Aorta (tissue), 5 donors: ENCODE measurements at regions not wholly inside any gene's neighbourhood (a gene's known extent, or its start where the extent isn't known, plus 50 kb on each side); places are given as distances from the start of the nearest gene placed in this dataset.

Source experiments
- ATAC-seq: fragments of 200-7000 bp; cut with Tn5 transposase; one replicate; pipeline ENCODE4 v1.9.1; 2022; ENCODE audit warnings: moderate library complexity; ENCODE audit not compliant: low FRiP score
- DNase-seq, 2 donors: peaks; one replicate each; pipeline ENCODE4 v3.0.0-alpha.2; 2020
- H3K27ac ChIP-seq, 2 donors: one replicate each; pipeline ENCODE4 v1.5.1; 2013; ENCODE audit warnings: low read length in 2 of 2, mild to moderate bottlenecking in 2 of 2, moderate library complexity in 2 of 2, control low read depth in 1 of 2, inconsistent platforms in 1 of 2, low read depth in 1 of 2
- H3K27me3 ChIP-seq, 2 donors: one replicate each; pipeline ENCODE4 v1.6.1; 2013; ENCODE audit warnings: control low read depth in 1 of 2, low read length in 1 of 2, mild to moderate bottlenecking in 1 of 2, moderate library complexity in 1 of 2; ENCODE audit not compliant: insufficient read depth in 2 of 2, control insufficient read depth in 1 of 2
- H3K36me3 ChIP-seq, 2 donors: one replicate each; pipeline ENCODE4 v1.6.1; 2013; ENCODE audit warnings: control low read depth in 1 of 2, low read length in 1 of 2, mild to moderate bottlenecking in 1 of 2; ENCODE audit not compliant: insufficient read depth in 2 of 2, control insufficient read depth in 1 of 2
- H3K4me1 ChIP-seq, 2 donors: one replicate each; pipeline ENCODE4 v1.6.1; 2013; ENCODE audit warnings: low read length in 2 of 2, control low read depth in 1 of 2, mild to moderate bottlenecking in 1 of 2, moderate library complexity in 1 of 2; ENCODE audit not compliant: insufficient read depth in 2 of 2, control insufficient read depth in 1 of 2
- H3K4me3 ChIP-seq, 2 donors: one replicate each; pipeline ENCODE4 v1.5.1; 2013; ENCODE audit warnings: low read length in 2 of 2, control low read depth in 1 of 2, mild to moderate bottlenecking in 1 of 2
- H3K9me3 ChIP-seq: one replicate; pipeline ENCODE4 v1.6.1; 2013; ENCODE audit warnings: mild to moderate bottlenecking, low read length; ENCODE audit not compliant: control insufficient read depth
- WGBS, 2 donors: extraction: QIAGEN DNeasy Blood & Tissue Kit; methylation state at CpG; one replicate each; pipeline ENCODE4 v1.1.7; 2013; 5-methylcytosine and 5-hydroxymethylcytosine counted together
- intact Hi-C, 2 donors: fragments of 100-400 bp; cut with DNase I; formaldehyde crosslinking; loops; one replicate each; pipeline versions ENCODE4 v1.14.2 to v1.15.0; 2022
- donor health status: healthy with polysubstance abuse.
- donor health status: Bipolar disorder and iron deficiency.
- donor health status: DM: no; HTN: no; CAD: no.
- donor health status: DM: no; HTN: no; CAD: no.
- donor health status: DM: yes; HTN: yes; CAD: no.

DNA sequence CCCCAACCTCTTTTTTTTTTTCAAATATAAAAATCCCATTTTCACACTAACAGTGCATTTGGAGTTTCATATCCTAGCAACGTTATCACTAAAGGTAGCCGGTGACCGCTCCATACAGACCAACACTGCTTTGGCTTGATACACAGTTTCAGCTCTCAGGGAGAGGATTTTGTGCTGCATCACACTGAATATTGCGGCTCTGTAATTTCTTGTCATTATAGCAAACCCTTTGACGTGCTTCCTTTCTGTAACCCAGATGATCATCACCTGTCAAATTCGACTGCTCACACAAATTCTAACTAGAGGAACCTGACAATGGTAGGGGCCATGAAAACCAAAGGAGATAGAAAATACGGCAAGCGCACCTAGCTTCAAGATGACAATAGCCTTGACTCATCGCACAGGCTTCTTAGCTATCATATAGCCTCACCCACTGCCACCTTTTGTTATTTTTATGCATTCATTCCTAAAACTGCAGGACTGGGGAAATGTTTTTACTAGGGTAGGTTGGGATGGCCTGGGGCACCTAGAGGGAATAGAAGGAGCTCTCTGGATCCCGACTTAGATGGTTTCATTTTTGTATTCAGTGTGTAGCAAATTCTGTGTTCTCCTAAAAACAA is 582.9 kb upstream of the PIK3C3 start:
- ATAC-seq: no peak
- 71 to 75% methylated on average over 10 of the region's 10 CpGs for WGBS, 2 donors
- H3K27ac ChIP-seq: no peak overlapping the region

DNA sequence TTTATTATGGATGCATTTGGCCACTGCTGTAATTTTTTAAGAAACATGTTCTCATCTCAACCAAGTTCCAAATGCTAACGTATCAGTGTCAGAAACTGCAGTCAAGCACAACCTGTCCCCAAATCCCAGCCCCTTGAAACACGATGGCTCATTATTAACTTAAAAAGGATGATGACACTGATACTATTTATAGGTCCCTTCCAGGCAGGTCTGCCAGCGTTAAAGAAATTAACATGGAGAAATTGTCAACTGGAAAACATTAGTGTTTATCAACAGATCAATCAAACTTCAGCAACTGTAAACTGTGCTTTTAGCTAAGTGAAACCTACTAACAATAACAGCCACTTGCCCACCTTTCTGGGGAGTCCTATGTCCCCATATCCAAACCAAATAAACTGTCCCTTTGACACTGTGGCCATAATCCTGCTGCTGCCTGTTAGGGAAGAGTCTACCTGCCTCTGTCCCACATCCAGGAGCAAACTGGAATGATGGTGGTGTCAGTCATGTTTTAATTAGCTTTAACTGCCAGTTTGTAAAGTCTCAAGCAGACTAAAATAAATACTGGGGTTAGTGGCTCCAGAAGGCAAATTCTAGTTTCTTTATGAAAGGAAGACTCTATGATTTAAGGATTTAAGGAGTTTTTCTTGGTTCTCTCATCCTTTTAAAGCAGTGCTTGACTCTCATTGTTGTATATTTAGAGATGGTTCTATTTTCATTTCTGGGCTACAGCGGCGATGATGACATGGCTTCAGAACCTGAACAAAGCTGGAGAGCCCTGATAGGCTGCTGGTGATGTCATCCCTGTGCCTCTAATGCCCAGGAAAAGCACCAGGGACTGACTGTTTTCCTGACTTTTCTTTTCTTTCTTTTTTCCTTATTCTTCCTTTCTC is 583.6 kb upstream of the PIK3C3 start:
- H3K27me3 ChIP-seq: peaks cover 0 to 2% of the 10 kb centered on the region in 2 donors
- H3K4me1 ChIP-seq: no peaks in the 10 kb centered on the region
- ATAC-seq (no peak), DNase-seq (no peak)
- intact Hi-C loops: no loop called here
- H3K36me3 ChIP-seq: no peaks in the 10 kb centered on the region
- H3K4me3 ChIP-seq: no peak overlapping the region
- no peaks in the 10 kb centered on the region for H3K9me3 ChIP-seq
- WGBS, 2 donors: 25 to 33% methylated on average over 5 of the region's 5 CpGs
- H3K27ac ChIP-seq: no peak overlapping the region

More for the DNA sequence above, 582.9 kb upstream of the PIK3C3 start:
- H3K9me3 ChIP-seq: no peaks in the 10 kb centered on the region
- no peaks in the 10 kb centered on the region for H3K4me1 ChIP-seq
- H3K4me3 ChIP-seq: no peak overlapping the region
- intact Hi-C loops: no loop called here
- no peaks in the 10 kb centered on the region for H3K36me3 ChIP-seq
- peaks cover 0 to 2% of the 10 kb centered on the region in 2 donors for H3K27me3 ChIP-seq
- no peak for DNase-seq

DNA sequence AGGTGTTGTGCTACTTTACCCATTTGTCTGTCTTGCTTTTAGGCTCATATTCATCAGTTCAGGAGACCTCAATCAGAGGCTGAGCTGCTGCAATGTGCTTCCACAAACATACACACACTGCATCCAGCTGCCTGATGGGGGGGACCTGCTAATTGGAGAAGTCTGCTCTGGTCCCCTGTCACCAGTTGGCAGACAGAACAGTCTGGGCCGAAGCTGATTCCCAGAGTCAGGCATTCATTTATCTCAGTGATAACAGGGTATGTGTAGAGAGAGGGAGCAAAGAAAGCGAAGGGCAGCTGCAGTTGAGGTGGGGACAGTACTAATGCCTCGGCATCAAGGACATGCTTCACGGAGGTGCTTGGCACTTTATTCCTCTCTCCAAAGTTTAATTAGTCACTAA is 584.3 kb upstream of the PIK3C3 start:
- 37 to 47% methylated on average over 4 of the region's 4 CpGs for WGBS, 2 donors
- Histone ChIP-seq H3K27ac (no peak overlapping the region), H3K27me3 (peaks cover 0 to 2% of the 10 kb centered on the region in 2 donors), H3K9me3 (no peaks in the 10 kb centered on the region), H3K36me3 (no peaks in the 10 kb centered on the region), H3K4me3 (no peak overlapping the region), H3K4me1 (no peaks in the 10 kb centered on the region)
- no peak for ATAC-seq
- no peak for DNase-seq
- intact Hi-C loops: no loop called here

DNA sequence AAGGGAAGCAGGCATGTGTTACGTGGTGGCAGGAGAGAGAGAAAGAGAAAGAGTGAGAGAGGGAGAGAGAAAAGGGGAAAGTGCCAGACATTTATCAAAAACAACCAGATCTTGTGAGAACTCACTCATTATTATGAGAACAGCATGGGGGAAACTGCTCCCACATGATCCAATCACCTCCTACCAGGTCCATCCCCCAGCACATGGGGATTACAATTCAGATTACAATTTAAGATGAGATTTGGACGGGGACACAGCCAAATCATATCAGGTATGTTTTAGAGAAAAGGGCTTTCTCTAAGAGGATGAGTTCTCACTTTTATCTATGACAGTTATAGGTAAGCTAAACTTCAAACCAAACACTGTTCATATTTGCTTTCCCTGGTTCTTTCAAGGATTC is 597.3 kb upstream of the PIK3C3 start:
- H3K9me3 ChIP-seq: peaks cover 6% of the 10 kb centered on the region
- H3K27ac ChIP-seq: no peak overlapping the region
- WGBS, 2 donors: 73% methylated on average over 2 of the region's 2 CpGs
- H3K36me3 ChIP-seq: no peaks in the 10 kb centered on the region
- H3K4me3 ChIP-seq: no peak overlapping the region
- ATAC-seq (no peak), DNase-seq (no peak)
- no peaks in the 10 kb centered on the region for H3K4me1 ChIP-seq
- intact Hi-C loops: no loop called here
- no peaks in the 10 kb centered on the region for H3K27me3 ChIP-seq

DNA sequence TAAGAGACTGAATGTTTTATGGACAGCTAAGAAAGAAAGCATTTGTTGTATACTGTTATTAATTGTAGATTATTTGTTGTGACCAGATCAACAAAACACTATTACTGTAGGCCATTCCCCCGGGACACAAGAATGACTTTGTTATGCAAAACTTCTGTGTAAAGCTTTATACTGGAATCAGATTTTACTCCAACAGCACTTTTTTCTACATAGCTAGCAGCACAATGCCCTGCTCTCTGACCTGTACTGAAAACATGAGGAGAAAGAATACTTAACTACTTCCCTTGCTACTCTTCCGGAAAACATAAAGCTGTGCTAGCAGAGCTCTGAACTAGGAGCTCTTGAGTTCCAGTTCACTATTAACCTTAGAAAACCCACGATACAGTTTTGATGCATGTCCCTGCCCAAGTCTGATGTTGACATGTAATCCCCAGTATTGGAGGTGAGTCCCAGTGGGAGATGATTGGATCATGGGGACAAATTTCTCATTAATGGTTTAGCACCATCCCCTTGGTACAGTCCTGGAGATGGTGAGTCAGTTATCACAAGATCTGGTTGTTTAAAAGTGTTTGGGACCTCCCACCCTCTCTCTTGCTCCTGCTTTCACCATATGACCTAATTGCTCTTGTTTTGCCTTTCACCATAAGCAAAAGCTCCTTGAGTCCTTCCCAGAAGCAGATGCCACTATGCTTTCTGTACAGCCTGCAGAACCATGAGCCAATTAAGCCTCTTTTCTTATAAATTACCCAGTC is 601.1 kb upstream of the PIK3C3 start:
- intact Hi-C loops: no loop called here
- 67 to 73% methylated on average over 3 of the region's 3 CpGs for WGBS, 2 donors
- H3K9me3 ChIP-seq: peaks cover 5% of the 10 kb centered on the region
- ATAC-seq: no peak
- H3K36me3 ChIP-seq: no peaks in the 10 kb centered on the region
- no peaks in the 10 kb centered on the region for H3K4me1 ChIP-seq
- DNase-seq: no peak
- H3K27me3 ChIP-seq: no peaks in the 10 kb centered on the region
- no peak overlapping the region for H3K4me3 ChIP-seq
- no peak overlapping the region for H3K27ac ChIP-seq

DNA sequence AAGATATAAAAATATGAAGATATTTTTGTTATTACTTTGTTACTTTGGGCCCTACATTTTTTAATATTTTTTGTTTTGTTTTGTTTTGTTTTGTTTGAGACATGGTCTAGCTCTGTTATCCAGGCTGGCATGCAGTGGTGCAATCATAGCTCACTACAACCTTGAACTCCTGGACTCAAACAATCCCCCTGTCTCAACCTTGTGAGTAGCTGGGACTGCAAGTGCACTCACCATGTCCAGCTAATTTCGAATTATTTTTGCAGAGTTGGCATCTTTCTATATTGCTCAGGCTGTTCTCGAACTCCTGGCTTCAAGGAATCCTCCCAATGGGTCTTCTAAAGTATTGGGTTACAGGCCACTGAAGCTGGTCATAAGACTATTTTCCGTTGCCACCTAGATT is 603.6 kb upstream of the PIK3C3 start:
- Histone ChIP-seq H3K36me3 (no peaks in the 10 kb centered on the region), H3K9me3 (no peaks in the 10 kb centered on the region), H3K4me3 (no peak overlapping the region), H3K27me3 (no peaks in the 10 kb centered on the region), H3K4me1 (no peaks in the 10 kb centered on the region), H3K27ac (no peak overlapping the region)
- ATAC-seq (no peak), DNase-seq (no peak)
- 68 to 73% methylated on average over 3 of the region's 3 CpGs for WGBS, 2 donors
- intact Hi-C loops: no loop called here

DNA sequence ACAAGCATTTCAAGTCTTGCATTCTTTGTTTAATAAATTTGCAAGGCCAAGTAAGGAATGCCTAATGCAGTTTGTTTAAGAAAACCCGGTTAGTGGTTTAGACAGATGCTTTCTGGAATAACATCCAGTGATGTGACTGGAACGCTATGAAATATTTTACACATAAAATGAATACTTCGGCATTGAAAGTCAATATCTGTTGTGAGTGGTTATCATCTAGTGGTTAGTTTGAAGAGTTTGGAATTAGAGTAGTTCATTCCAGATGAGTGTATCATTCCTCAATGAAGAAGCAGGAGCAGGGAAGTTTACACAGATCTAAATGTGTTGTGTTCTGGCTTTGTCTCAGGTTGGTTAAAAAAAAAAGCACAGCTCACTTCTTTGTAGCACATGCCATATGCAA is 608.0 kb upstream of the PIK3C3 start:
- DNase-seq (no peak), ATAC-seq (no peak)
- Histone ChIP-seq H3K4me3 (no peak overlapping the region), H3K27ac (no peak overlapping the region), H3K36me3 (no peaks in the 10 kb centered on the region), H3K4me1 (no peaks in the 10 kb centered on the region), H3K9me3 (no peaks in the 10 kb centered on the region), H3K27me3 (no peaks in the 10 kb centered on the region)
- intact Hi-C loops: no loop called here
- WGBS, 2 donors: 68 to 72% methylated on average over 3 of the region's 3 CpGs

DNA sequence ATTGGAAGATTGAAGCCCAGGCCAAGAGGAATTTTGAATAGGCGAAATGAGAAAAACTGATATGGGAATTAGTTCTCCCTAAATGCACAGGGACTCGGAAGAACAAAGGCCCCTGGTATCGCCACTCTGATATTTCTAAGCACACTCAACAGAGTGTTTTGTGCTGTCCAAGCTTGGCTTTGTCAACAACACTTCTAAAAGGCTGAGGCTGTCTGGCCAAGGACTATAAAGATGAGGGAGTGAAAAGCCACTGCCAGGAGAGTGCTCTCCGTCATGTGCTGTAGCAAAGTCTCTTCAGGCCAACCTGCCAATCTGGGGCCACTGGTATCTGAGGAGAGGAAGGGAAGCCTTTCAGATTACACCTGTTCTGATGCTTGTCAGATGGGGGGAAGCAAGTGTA is 611.2 kb upstream of the PIK3C3 start:
- H3K36me3 ChIP-seq: no peaks in the 10 kb centered on the region
- DNase-seq: no peak
- no peaks in the 10 kb centered on the region for H3K9me3 ChIP-seq
- 89 to 93% methylated on average over 4 of the region's 4 CpGs for WGBS, 2 donors
- H3K27ac ChIP-seq: no peak overlapping the region
- no peaks in the 10 kb centered on the region for H3K27me3 ChIP-seq
- no peak overlapping the region for H3K4me3 ChIP-seq
- no peaks in the 10 kb centered on the region for H3K4me1 ChIP-seq
- no peak for ATAC-seq
- intact Hi-C loops: no loop called here
